ENCODE measurements at regions not wholly inside any gene's neighbourhood (a gene's known extent, or its start where the extent isn't known, plus 50 kb on each side); places are given as distances from the start of the nearest gene placed in this dataset.

DNA sequence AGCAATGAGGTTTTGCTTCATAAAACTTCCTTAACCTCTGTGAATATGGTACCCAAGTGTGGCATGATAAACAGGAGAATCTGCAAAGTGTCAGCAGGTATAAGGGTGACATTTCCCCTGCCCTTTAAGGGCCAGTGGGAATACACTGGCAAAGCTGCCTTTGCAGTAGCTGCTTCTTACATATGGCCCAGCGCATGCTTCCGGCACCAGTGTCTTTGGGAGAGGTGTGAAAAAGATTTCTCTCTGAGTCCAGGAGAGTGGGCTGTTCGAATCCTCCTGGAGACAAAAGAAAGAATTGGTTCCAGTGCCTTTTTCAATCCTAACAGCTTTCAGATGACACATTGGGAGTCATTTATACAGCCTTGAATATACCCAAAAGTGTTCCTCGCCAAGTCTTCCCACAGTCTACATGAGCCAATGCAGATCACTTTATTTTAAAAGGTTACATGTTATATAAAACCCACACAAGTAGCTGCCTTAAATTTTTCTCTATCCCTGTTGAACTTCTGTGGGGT is 437.7 kb downstream of the PRKD1 start (continued):
- no peak for TF ChIP-seq MYBL2 (CRISPR knock-in tag; IDR thresholded peaks at IDR 0.05)
- TF ChIP-seq, protein P1, sequence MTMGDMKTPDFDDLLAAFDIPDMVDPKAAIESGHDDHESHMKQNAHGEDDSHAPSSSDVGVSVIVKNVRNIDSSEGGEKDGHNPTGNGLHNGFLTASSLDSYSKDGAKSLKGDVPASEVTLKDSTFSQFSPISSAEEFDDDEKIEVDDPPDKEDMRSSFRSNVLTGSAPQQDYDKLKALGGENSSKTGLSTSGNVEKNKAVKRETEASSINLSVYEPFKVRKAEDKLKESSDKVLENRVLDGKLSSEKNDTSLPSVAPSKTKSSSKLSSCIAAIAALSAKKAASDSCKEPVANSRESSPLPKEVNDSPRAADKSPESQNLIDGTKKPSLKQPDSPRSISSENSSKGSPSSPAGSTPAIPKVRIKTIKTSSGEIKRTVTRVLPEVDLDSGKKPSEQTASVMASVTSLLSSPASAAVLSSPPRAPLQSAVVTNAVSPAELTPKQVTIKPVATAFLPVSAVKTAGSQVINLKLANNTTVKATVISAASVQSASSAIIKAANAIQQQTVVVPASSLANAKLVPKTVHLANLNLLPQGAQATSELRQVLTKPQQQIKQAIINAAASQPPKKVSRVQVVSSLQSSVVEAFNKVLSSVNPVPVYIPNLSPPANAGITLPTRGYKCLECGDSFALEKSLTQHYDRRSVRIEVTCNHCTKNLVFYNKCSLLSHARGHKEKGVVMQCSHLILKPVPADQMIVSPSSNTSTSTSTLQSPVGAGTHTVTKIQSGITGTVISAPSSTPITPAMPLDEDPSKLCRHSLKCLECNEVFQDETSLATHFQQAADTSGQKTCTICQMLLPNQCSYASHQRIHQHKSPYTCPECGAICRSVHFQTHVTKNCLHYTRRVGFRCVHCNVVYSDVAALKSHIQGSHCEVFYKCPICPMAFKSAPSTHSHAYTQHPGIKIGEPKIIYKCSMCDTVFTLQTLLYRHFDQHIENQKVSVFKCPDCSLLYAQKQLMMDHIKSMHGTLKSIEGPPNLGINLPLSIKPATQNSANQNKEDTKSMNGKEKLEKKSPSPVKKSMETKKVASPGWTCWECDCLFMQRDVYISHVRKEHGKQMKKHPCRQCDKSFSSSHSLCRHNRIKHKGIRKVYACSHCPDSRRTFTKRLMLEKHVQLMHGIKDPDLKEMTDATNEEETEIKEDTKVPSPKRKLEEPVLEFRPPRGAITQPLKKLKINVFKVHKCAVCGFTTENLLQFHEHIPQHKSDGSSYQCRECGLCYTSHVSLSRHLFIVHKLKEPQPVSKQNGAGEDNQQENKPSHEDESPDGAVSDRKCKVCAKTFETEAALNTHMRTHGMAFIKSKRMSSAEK (CRISPR knock-in tag; IDR thresholded peaks at IDR 0.05; ENCODE audit: borderline replicate concordance): no peak
- no peak for TF ChIP-seq ZBTB21 (CRISPR knock-in tag; IDR thresholded peaks at IDR 0.05; ENCODE audit: borderline replicate concordance)
- TF ChIP-seq, protein P2, sequence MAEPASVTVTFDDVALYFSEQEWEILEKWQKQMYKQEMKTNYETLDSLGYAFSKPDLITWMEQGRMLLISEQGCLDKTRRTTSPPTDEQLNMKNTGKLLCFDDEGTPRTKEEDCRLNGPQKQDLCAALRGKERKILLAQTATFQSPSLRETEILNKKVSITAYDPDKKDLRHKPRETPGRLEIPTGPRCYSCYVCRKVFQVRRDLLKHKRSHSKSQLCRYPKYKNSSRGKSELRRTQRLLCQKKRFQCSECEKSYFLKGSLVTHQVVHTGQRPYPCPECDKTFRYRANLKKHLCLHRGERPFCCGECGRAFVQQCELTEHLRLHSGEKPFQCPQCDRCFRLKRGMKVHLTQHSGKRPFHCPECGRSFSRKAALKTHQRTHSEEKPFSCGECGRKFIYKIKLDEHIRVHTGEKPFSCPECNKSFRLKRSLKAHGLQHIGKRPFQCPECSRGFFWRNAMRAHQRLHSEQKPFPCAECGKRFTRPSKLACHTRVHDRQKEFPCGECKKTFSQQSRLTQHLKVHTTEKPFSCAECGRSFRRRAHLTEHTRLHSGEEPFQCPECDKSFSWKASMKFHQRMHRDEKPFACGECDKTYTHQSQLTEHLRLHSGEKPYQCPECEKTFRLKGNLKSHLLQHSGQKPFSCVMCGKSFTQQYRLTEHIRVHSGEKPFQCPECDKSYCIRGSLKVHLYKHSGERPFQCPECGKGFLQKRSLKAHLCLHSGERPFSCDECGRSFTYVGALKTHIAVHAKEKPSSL (CRISPR knock-in tag; conservative IDR thresholded peaks at IDR 0.05): no peak
- no peak for TF ChIP-seq SP1 (CRISPR knock-in tag; conservative IDR thresholded peaks at IDR 0.05)
- TF ChIP-seq ETV6 (CRISPR knock-in tag; IDR thresholded peaks at IDR 0.05): no peak
- TF ChIP-seq ATF1 (CRISPR knock-in tag; IDR thresholded peaks at IDR 0.05): no peak

DNA sequence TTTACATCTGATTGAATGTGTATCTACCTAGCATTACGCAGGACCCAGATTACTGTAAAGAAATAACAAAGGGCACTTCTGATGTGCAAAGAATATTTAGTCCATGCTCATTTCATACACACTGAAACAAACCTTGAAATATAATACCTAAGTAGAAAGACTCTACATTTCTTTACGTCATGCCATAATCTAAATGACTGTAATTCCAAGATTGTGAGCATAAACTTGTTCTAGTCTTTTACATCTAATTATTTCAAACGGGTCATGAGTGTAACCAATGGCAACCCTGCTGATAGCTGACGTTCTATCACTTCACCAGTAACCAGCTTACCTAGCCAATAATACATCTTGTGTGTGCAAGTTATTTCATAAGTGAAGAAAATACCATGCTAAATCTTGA is 433.8 kb downstream of the PRKD1 start:
- Mint-ChIP-seq H3K4me3 (no peak overlapping the region), H3K9me3 (peaks cover 15% of the 10 kb centered on the region), H3K36me3 (peaks cover 9% of the 10 kb centered on the region), H3K27ac (no peak overlapping the region), H3K27me3 (ENCODE audit: low read depth) (no peaks in the 10 kb centered on the region), H3K4me1 (no peaks in the 10 kb centered on the region)
- ATAC-seq (no peak), DNase-seq (ENCODE audit: low spot score) (no peak)
- POLR2A ChIA-PET: no interaction called here
- TF ChIP-seq NFYB (CRISPR knock-in tag; conservative IDR thresholded peaks at IDR 0.05; ENCODE audit: low read depth): no peak
- TF ChIP-seq, protein P3, sequence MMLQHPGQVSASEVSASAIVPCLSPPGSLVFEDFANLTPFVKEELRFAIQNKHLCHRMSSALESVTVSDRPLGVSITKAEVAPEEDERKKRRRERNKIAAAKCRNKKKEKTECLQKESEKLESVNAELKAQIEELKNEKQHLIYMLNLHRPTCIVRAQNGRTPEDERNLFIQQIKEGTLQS (CRISPR knock-in tag; conservative IDR thresholded peaks at IDR 0.05): no peak
- TF ChIP-seq, protein P4, sequence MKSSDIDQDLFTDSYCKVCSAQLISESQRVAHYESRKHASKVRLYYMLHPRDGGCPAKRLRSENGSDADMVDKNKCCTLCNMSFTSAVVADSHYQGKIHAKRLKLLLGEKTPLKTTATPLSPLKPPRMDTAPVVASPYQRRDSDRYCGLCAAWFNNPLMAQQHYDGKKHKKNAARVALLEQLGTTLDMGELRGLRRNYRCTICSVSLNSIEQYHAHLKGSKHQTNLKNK (CRISPR knock-in tag; IDR thresholded peaks at IDR 0.05): no peak
- no peak for TF ChIP-seq EMX1 (CRISPR knock-in tag; IDR thresholded peaks at IDR 0.05)
- TF ChIP-seq, protein P1 (CRISPR knock-in tag; IDR thresholded peaks at IDR 0.05; ENCODE audit: borderline replicate concordance): no peak
- no peak for TF ChIP-seq SOX15 (CRISPR knock-in tag; IDR thresholded peaks at IDR 0.05)
- no peak for TF ChIP-seq NFATC4 (CRISPR knock-in tag; IDR thresholded peaks at IDR 0.05)
- CTCF ChIA-PET: no interaction called here

All from WTC11 (cell line).